Activated CD8-positive, alpha-beta T cell treated with anti-CD3 and anti-CD28 coated beads, Interleukin-2, amount 10 ng/mL, durations not matched to agents 7 days and 5 days (primary cell): ENCODE measurements at regions not wholly inside any gene's neighbourhood (a gene's known extent, or its start where the extent isn't known, plus 50 kb on each side); places are given as distances from the start of the nearest gene placed in this dataset.

Source experiments
- ATAC-seq: fragments of 150-1000 bp; cut with Tn5 transposase; one replicate; pipeline ENCODE4 v1.10.0; 2021; ENCODE audit warnings: moderate library complexity
- CTCF ChIA-PET: fragments of 350-600 bp; sonication (Branson Sonifier 250); formaldehyde crosslinking; loops from one replicate; lab custom pipeline; 2021; ENCODE audit warnings: antibody characterized with exemption; lab: Charles Lee
- POLR2A ChIA-PET: fragments of 350-600 bp; sonication (Branson Sonifier 250); formaldehyde crosslinking; loops from one replicate; lab custom pipeline; 2021; ENCODE audit warnings: antibody characterized with exemption; lab: Charles Lee
- DNase-seq: peaks from one replicate; pipeline ENCODE4 v3.0.0-alpha.2; 2020
- H3K27ac Mint-ChIP-seq: one replicate; pipeline ENCODE4 v1.8.0; 2021; ENCODE audit warnings: mild to moderate bottlenecking, mixed read lengths
- H3K27me3 Mint-ChIP-seq: one replicate; pipeline ENCODE4 v1.8.0; 2021; ENCODE audit warnings: low read depth, mixed read lengths
- H3K36me3 Mint-ChIP-seq: one replicate; pipeline ENCODE4 v1.8.0; 2021; ENCODE audit warnings: low read depth, mixed read lengths
- H3K4me1 Mint-ChIP-seq: one replicate; pipeline ENCODE4 v1.8.0; 2021; ENCODE audit warnings: low read depth, mixed read lengths
- H3K4me3 Mint-ChIP-seq: one replicate; pipeline ENCODE4 v1.8.0; 2021; ENCODE audit warnings: mild to moderate bottlenecking, mixed read lengths
- H3K9me3 Mint-ChIP-seq: one replicate; pipeline ENCODE4 v1.8.0; 2022; ENCODE audit warnings: mixed read lengths; ENCODE audit not compliant: insufficient read depth

GRCh38 chr3:43162230-43163084 lies 56.6 kb upstream of the POMGNT2 start:
- H3K9me3 Mint-ChIP-seq, result peaks cover 28% of the 10 kb centered on the region
- DNase-seq (peak; percentile 79), ATAC-seq (peak; percentile 93)
- H3K27me3 Mint-ChIP-seq, result no peaks in the 10 kb centered on the region
- POLR2A ChIA-PET, result interaction anchor here (0.5 to 2.6 kb wide), 8 partner anchors 11 to 186 kb away, joined by 3 to 17 read pairs (median 3); partner anchors contain the start of gene SNRK
- peak overlapping the region; percentile 72 for H3K4me3 Mint-ChIP-seq
- peaks cover 20% of the 10 kb centered on the region for H3K36me3 Mint-ChIP-seq
- H3K27ac Mint-ChIP-seq, result peak overlapping the region; percentile 99
- peaks cover 29% of the 10 kb centered on the region for H3K4me1 Mint-ChIP-seq
- CTCF ChIA-PET, result interaction anchor here (0.6 to 5.0 kb wide), 47 partner anchors 9 to 382 kb away, joined by 3 to 63 read pairs (median 5); partner anchors contain the start of gene SNRK

DNA sequence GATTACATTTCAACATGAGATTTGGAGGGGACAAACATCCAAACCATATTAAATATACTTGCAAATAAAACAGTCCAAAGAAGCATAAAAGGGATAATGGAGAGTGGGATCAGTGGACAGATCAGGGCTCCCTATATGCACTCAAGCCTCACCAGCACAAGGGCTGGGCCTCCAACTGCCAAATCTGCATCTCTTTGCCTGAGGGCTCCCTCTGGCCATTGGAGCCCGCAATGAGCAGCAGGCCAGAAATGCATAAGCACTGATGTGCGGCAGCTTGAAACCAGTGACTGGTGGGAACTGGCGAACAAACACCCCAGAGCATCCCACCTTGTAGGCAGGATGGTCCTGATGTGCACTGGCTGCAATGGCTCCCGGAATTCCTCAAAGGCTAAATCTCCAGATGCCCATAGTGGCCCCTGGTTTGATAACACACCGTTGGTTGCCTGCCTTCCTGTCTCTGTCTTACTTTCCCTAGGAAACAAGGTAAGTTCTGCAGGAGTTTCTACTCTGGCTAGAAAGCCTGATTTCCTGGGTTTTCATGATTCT lies 55.9 kb upstream of the POMGNT2 start:
- Mint-ChIP-seq H3K4me3 (no peak overlapping the region), H3K9me3 (peaks cover 24% of the 10 kb centered on the region), H3K4me1 (peaks cover 31% of the 10 kb centered on the region), H3K27me3 (no peaks in the 10 kb centered on the region), H3K36me3 (peaks cover 17% of the 10 kb centered on the region), H3K27ac (peak overlapping the region; percentile 30)
- DNase-seq (no peak), ATAC-seq (no peak)
- POLR2A ChIA-PET, result interaction anchor here (0.5 to 2.6 kb wide), 3 partner anchors 13 to 146 kb away, joined by 3 to 17 read pairs (median 3); no protein-coding TSS in a partner anchor
- CTCF ChIA-PET, result interaction anchor here (0.7 to 5.0 kb wide), 42 partner anchors 9 to 383 kb away, joined by 3 to 63 read pairs (median 5); partner anchors contain the start of gene SNRK

DNA sequence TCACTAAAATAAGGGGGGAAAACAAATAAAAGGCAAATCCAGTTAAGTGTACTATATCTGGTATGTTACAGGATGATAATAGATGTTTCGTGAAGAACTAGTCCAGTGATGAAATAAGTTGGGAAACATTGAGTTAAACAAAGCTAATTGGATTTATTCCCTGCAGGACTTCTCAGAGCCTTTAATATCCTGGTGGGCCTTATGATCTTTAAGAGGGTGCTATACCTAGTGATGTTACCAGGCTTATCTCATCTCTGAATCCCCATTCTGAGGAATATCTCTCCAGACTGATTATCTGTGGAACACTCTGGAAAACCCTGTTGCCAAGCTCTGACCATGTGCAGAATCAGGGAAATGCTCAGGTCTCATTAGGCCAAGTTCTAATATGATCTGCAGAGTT lies 54.8 kb upstream of the POMGNT2 start:
- peaks cover 8% of the 10 kb centered on the region for H3K36me3 Mint-ChIP-seq
- CTCF ChIA-PET, result interaction anchor here (0.6 to 5.0 kb wide), 17 partner anchors 11 to 589 kb away, joined by 3 to 63 read pairs (median 7); no protein-coding TSS in a partner anchor

DNA sequence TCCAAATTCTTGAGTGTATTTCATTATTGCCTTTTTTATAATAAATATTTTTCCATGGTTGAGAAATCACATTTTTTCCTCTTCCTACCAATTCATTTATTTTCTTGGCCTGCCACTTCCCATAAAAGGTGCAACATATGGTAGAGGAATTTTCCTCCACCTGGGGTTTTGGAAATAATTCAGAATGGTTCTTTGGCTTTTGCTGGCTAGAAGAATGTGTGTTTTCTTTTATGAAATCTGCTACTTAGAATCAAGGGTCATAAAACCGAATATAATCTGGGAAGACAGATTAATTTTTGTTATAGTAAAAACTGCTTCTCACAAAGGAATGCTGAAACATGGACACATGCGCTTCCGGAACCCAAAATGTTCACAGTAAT lies 54.0 kb upstream of the POMGNT2 start:
- Mint-ChIP-seq H3K4me1 (peaks cover 38% of the 10 kb centered on the region), H3K27ac (no peak overlapping the region), H3K9me3 (peaks cover 8% of the 10 kb centered on the region), H3K36me3 (peaks cover 3% of the 10 kb centered on the region), H3K27me3 (no peaks in the 10 kb centered on the region), H3K4me3 (no peak overlapping the region)
- DNase-seq (no peak), ATAC-seq (no peak)
- ChIA-PET POLR2A (no interaction called here), CTCF (no interaction called here)

More for the DNA sequence above, 54.8 kb upstream of the POMGNT2 start:
- H3K27ac Mint-ChIP-seq, result no peak overlapping the region
- no peaks in the 10 kb centered on the region for H3K27me3 Mint-ChIP-seq
- POLR2A ChIA-PET, result no interaction called here
- H3K4me1 Mint-ChIP-seq, result peaks cover 31% of the 10 kb centered on the region
- ATAC-seq, result no peak
- H3K9me3 Mint-ChIP-seq, result peaks cover 13% of the 10 kb centered on the region
- H3K4me3 Mint-ChIP-seq, result no peak overlapping the region
- no peak for DNase-seq

DNA sequence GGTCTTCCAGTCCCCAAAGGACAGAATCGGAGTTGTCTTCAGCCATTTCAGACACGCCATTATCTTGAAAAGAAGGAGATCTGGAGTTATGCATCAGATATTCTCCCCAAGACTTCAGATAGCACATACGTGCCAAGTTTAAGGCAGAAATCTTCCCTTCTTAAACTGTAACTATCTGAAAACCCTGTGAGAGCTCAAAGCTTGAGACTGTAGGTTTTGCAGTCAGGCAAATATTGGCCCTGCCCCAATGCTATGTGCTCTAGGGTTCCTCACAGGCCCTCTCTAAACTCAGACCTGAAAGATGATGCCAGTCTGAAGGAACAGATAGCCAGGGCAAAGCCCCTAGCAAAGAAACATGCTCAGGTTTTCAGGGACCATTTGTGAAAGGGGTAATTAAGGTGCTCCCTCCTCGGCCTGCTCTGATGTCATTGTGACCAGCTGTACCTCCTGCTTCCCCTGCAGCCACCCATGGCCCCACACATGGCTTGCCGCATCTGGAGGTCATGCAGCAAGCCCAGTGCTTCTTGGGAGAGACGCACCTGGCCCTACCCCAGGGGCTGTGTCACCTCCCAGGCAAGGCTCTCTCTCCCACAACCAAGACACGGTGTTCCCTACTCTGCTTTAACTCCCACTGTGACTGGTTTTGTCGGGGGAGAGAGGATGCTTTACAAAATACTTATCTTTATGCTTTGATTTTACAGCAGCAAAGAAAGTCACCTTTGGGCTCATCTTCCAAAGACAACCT lies 53.4 kb upstream of the POMGNT2 start:
- ChIA-PET CTCF (no interaction called here), POLR2A (no interaction called here)
- Mint-ChIP-seq H3K4me1 (peaks cover 39% of the 10 kb centered on the region), H3K27ac (peak overlapping the region; percentile 60), H3K27me3 (no peaks in the 10 kb centered on the region), H3K4me3 (no peak overlapping the region), H3K36me3 (no peaks in the 10 kb centered on the region), H3K9me3 (peaks cover 3% of the 10 kb centered on the region)
- DNase-seq, result no peak
- ATAC-seq, result no peak

- no peak overlapping the region for H3K4me3 Mint-ChIP-seq
- H3K36me3 Mint-ChIP-seq, result no peaks in the 10 kb centered on the region
- peaks cover 15% of the 10 kb centered on the region for H3K4me1 Mint-ChIP-seq
- H3K27ac Mint-ChIP-seq, result no peak overlapping the region
- H3K9me3 Mint-ChIP-seq, result no peaks in the 10 kb centered on the region
- no peaks in the 10 kb centered on the region for H3K27me3 Mint-ChIP-seq
- ChIA-PET POLR2A (no interaction called here), CTCF (interaction anchor here (1.0 to 1.7 kb wide), 3 partner anchors 60 to 347 kb away, joined by 3 to 10 read pairs (median 5); no protein-coding TSS in a partner anchor)
- DNase-seq (no peak), ATAC-seq (no peak)
These were observed 51.1 kb upstream of the POMGNT2 start for GRCh38 chr3:43156812-43157455.

DNA sequence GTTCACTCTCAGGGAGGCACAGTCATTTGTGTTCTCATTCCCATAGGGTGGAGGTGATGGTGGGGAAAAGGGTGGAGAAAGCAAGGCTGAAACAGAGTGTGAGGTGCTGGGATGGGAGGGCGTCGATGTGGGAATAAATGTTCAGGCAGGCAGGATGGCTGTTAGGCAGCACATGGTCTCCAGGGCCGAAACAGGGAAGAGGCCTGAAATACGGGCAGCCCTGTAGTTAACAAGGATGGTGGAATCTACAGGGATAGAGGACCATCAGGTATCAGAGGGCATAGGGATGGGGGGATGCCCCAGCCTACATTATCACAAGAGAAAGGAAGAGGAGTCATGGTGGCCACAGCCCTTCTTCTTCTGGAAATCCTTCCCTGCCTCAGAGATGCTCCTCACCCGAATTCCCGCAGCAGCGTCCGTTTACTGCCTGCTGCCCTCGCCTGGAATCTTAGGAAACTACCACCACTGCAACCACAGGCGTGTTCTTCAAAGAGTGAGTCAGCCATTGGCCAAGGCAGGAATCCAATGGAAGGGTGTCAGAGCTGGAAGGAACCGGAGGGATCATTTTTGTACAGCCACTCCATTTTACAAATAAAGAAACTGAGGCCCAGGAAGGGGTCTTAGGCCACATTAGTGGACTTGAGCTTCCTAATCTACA lies 49.7 kb upstream of the POMGNT2 start:
- no peak overlapping the region for H3K27ac Mint-ChIP-seq
- H3K9me3 Mint-ChIP-seq, result no peaks in the 10 kb centered on the region
- H3K36me3 Mint-ChIP-seq, result no peaks in the 10 kb centered on the region
- CTCF ChIA-PET, result interaction anchor here (1.3 to 1.7 kb wide), 3 partner anchors 193 to 348 kb away, joined by 3 to 10 read pairs (median 5); no protein-coding TSS in a partner anchor
- peaks cover 3% of the 10 kb centered on the region for H3K27me3 Mint-ChIP-seq
- ATAC-seq, result no peak
- POLR2A ChIA-PET, result no interaction called here
- DNase-seq, result no peak
- H3K4me1 Mint-ChIP-seq, result peaks cover 11% of the 10 kb centered on the region
- H3K4me3 Mint-ChIP-seq, result no peak overlapping the region
